Suppressor macrophage treated with lipopolysaccharide for 1 hour (primary cell): ENCODE measurements at regions not wholly inside any gene's neighbourhood (a gene's known extent, or its start where the extent isn't known, plus 50 kb on each side); places are given as distances from the start of the nearest gene placed in this dataset.
A peak's percentile ranks its signal among the peaks of the same experiment; 100 is the strongest.
"Not testable (repeated sequence)": the region's sequence is repeated elsewhere in the genome, so short reads cannot be mapped to it uniquely, and the experiment has no call there.

Experiments
- DNase-seq, 3 donors: peaks; one replicate each; pipeline ENCODE4 v3.0.0-alpha.2; 2020 to 2022

GRCh38 chr9:42326482-42326881 is 143.0 kb downstream of the SPATA31A6 start:
- DNase-seq = not testable (repeated sequence)

GRCh38 chr9:42335342-42335741 is 151.9 kb downstream of the SPATA31A6 start:
- DNase-seq = not testable (repeated sequence)

- DNase-seq = not testable (repeated sequence)
Observed at GRCh38 chr9:42335984-42336657, 152.7 kb downstream of the SPATA31A6 start.

- DNase-seq = not testable (repeated sequence)
Observed at GRCh38 chr9:42338275-42338674, 154.8 kb downstream of the SPATA31A6 start.

GRCh38 chr9:42339671-42340434 is 156.4 kb downstream of the SPATA31A6 start:
- not testable (repeated sequence) for DNase-seq

GRCh38 chr9:42340435-42340723 is 156.9 kb downstream of the SPATA31A6 start:
- DNase-seq = not testable (repeated sequence)

GRCh38 chr9:42341860-42342259 is 158.4 kb downstream of the SPATA31A6 start:
- not testable (repeated sequence) for DNase-seq

- DNase-seq = not testable (repeated sequence)
Observed at GRCh38 chr9:42342297-42342696, 158.8 kb downstream of the SPATA31A6 start.

- not testable (repeated sequence) for DNase-seq
Observed at GRCh38 chr9:42344508-42344907, 161.0 kb downstream of the SPATA31A6 start.

GRCh38 chr9:42346916-42347315 is 163.5 kb downstream of the SPATA31A6 start:
- DNase-seq = peak in 2 of 3 donors; percentile 45

- not testable (repeated sequence) for DNase-seq
Observed at GRCh38 chr9:42349181-42349580, 165.7 kb downstream of the SPATA31A6 start.

- DNase-seq = not testable (repeated sequence)
Observed at GRCh38 chr9:42350412-42350811, 167.0 kb downstream of the SPATA31A6 start.

GRCh38 chr9:42357604-42358373 is 174.3 kb downstream of the SPATA31A6 start:
- DNase-seq = not testable (repeated sequence)

GRCh38 chr9:42358626-42359247 is 175.3 kb downstream of the SPATA31A6 start:
- DNase-seq = peak in 1 of 3 donors; percentile 10

GRCh38 chr9:42364410-42365243 is 181.2 kb downstream of the SPATA31A6 start:
- DNase-seq = not testable (repeated sequence)

- peak; percentile 55 to 88 (median 82) for DNase-seq
Observed at GRCh38 chr9:42365244-42365945, 181.9 kb downstream of the SPATA31A6 start.

- DNase-seq = peak in 2 of 3 donors; percentile 18 to 20
Observed at GRCh38 chr9:42368279-42368881, 184.9 kb downstream of the SPATA31A6 start.

- DNase-seq = peak in 1 of 3 donors; percentile 8
Observed at GRCh38 chr9:42370172-42370571, 186.7 kb downstream of the SPATA31A6 start.

- DNase-seq = not testable (repeated sequence)
Observed at GRCh38 chr9:42371417-42371816, 188.0 kb downstream of the SPATA31A6 start.

- not testable (repeated sequence) for DNase-seq
Observed at GRCh38 chr9:42377530-42378417, 194.3 kb downstream of the SPATA31A6 start.
